ENCODE measurements at regions not wholly inside any gene's neighbourhood (a gene's known extent, or its start where the extent isn't known, plus 50 kb on each side); places are given as distances from the start of the nearest gene placed in this dataset.

GRCh38 chr3:110929816-110930215, 141.8 kb upstream of the NECTIN3 start:
- TF ChIP-seq CTCF (conservative IDR thresholded peaks at IDR 0.05; ENCODE audit: low read depth, low read length) (no peak), EZH2 (IDR thresholded peaks at IDR 0.05; ENCODE audit: borderline replicate concordance, low read depth, low read length, poor library complexity, severe bottlenecking) (no peak)

Data from A673 (cell line).